GM23248 (cell line): ENCODE measurements at regions not wholly inside any gene's neighbourhood (a gene's known extent, or its start where the extent isn't known, plus 50 kb on each side); places are given as distances from the start of the nearest gene placed in this dataset.

Experiments
- EZH2 ChIP-seq: fragments of 200-600 bp; sonication (generic); IDR thresholded peaks from 2 replicates; pipeline ENCODE4 v1.6.1; 2018; ENCODE audit warnings: antibody characterized with exemption, mild to moderate bottlenecking; ENCODE audit not compliant: insufficient read depth, poor library complexity, severe bottlenecking
- EZH2phosphoT487 ChIP-seq: fragments of 200-600 bp; sonication (generic); IDR thresholded peaks from 2 replicates; pipeline ENCODE4 v1.6.1; 2018; ENCODE audit warnings: antibody characterized with exemption, moderate library complexity, mild to moderate bottlenecking, low read depth; ENCODE audit not compliant: insufficient read depth

GRCh38 chr4:114326358-114326757, 272.2 kb upstream of the UGT8 start:
- TF ChIP-seq EZH2 = no peak
- TF ChIP-seq EZH2phosphoT487 = no peak
